HEK293 (cell line): ENCODE measurements at regions not wholly inside any gene's neighbourhood (a gene's known extent, or its start where the extent isn't known, plus 50 kb on each side); places are given as distances from the start of the nearest gene placed in this dataset.

Experiments
- CTCF ChIA-PET: fragments of 350-600 bp; formaldehyde crosslinking; extraction: SDS; loops from one replicate; lab custom pipeline; 2021; ENCODE audit warnings: antibody characterized with exemption; lab: Yijun Ruan, JAX
- POLR2A ChIA-PET: fragments of 300-600 bp; formaldehyde crosslinking; extraction: SDS; loops from one replicate; lab custom pipeline; 2020; ENCODE audit warnings: antibody characterized with exemption, inconsistent platforms; lab: Yijun Ruan, JAX
- H3K27ac ChIP-seq: fragments of 200-500 bp; sonication (Bioruptor generic); 2 replicates; pipeline ENCODE4 v1.5.1; 2014; ENCODE audit warnings: low read depth, low read length, control low read depth, inconsistent platforms; ENCODE audit errors: extremely low read depth
- H3K36me3 ChIP-seq, 2 experiments: fragments of 200-500 bp in 1 of 2; sonication (Bioruptor generic) in 1 of 2; 1 replicate in 1 of 2; 2 replicates in 1 of 2; pipeline ENCODE4 v1.5.1; 2014 to 2017; ENCODE audit warnings: inconsistent platforms in 2 of 2, low read length in 2 of 2; ENCODE audit not compliant: control insufficient read depth in 2 of 2, insufficient read depth in 1 of 2
- H3K4me1 ChIP-seq: fragments of 200-500 bp; sonication (Bioruptor generic); 2 replicates; pipeline ENCODE4 v1.5.1; 2014; ENCODE audit warnings: mild to moderate bottlenecking, low read length, inconsistent platforms; ENCODE audit not compliant: control insufficient read depth, insufficient read depth
- H3K4me3 ChIP-seq: 2 replicates; pipeline ENCODE4 v1.5.1; 2011; ENCODE audit warnings: low read depth, mild to moderate bottlenecking, control low read depth, low read length, moderate library complexity
- H3K9me3 ChIP-seq: fragments of 200-500 bp; sonication (Bioruptor generic); 2 replicates; pipeline ENCODE4 v1.5.1; 2014; ENCODE audit warnings: low read depth, low read length, inconsistent platforms; ENCODE audit not compliant: control insufficient read depth, insufficient read depth
- KLF1 ChIP-seq: fragments of 450-650 bp; formaldehyde crosslinking; IDR thresholded peaks from 2 replicates; pipeline ENCODE4 v1.5.1; 2016; ENCODE audit warnings: missing biosample characterization, missing genetic modification characterization
- PRDM10 ChIP-seq: fragments of 450-650 bp; formaldehyde crosslinking; IDR thresholded peaks from 2 replicates; pipeline ENCODE4 v1.5.1; 2016; ENCODE audit warnings: missing biosample characterization, missing genetic modification characterization
- REPIN1 ChIP-seq: fragments of 450-650 bp; formaldehyde crosslinking; IDR thresholded peaks from 2 replicates; pipeline ENCODE4 v1.5.1; 2017; ENCODE audit warnings: missing biosample characterization, missing genetic modification characterization, low read depth
- TCF7L2 ChIP-seq: IDR thresholded peaks from 2 replicates; pipeline ENCODE4 v1.6.1; 2011; ENCODE audit warnings: low read depth, mild to moderate bottlenecking, inconsistent platforms, low read length, moderate library complexity, borderline replicate concordance
- ZNF114 ChIP-seq: fragments of 450-650 bp; formaldehyde crosslinking; IDR thresholded peaks from 2 replicates; pipeline ENCODE4 v1.5.0; 2017; ENCODE audit warnings: missing biosample characterization, missing genetic modification characterization
- ZNF169 ChIP-seq: fragments of 450-650 bp; formaldehyde crosslinking; IDR thresholded peaks from 2 replicates; pipeline ENCODE4 v1.5.1; 2016; ENCODE audit warnings: missing biosample characterization, missing genetic modification characterization
- ZNF2 ChIP-seq: fragments of 450-650 bp; formaldehyde crosslinking; IDR thresholded peaks from 2 replicates; pipeline ENCODE4 v1.5.1; 2016; ENCODE audit warnings: missing biosample characterization, missing genetic modification characterization
- ZNF324 ChIP-seq: fragments of 450-650 bp; formaldehyde crosslinking; IDR thresholded peaks from 2 replicates; pipeline ENCODE4 v1.5.1; 2016; ENCODE audit warnings: missing biosample characterization, missing genetic modification characterization
- ZNF335 ChIP-seq: fragments of 450-650 bp; formaldehyde crosslinking; conservative IDR thresholded peaks from 2 replicates; pipeline ENCODE4 v1.5.1; 2016; ENCODE audit warnings: missing biosample characterization, missing genetic modification characterization
- ZNF350 ChIP-seq: fragments of 450-650 bp; formaldehyde crosslinking; IDR thresholded peaks from 2 replicates; pipeline ENCODE4 v1.5.0; 2017; ENCODE audit warnings: missing biosample characterization, mild to moderate bottlenecking, missing genetic modification characterization
- ZNF394 ChIP-seq: fragments of 450-650 bp; formaldehyde crosslinking; IDR thresholded peaks from 2 replicates; pipeline ENCODE4 v1.5.1; 2016; ENCODE audit warnings: missing biosample characterization, missing genetic modification characterization, mild to moderate bottlenecking, moderate library complexity, borderline replicate concordance
- ZNF48 ChIP-seq: fragments of 450-650 bp; formaldehyde crosslinking; IDR thresholded peaks from 2 replicates; pipeline ENCODE4 v1.5.1; 2016; ENCODE audit warnings: missing biosample characterization, missing genetic modification characterization
- ZNF513 ChIP-seq: fragments of 450-650 bp; IDR thresholded peaks from 2 replicates; pipeline ENCODE4 v1.5.1; 2018; ENCODE audit warnings: missing biosample characterization, missing genetic modification characterization
- ZNF596 ChIP-seq: fragments of 450-650 bp; IDR thresholded peaks from 2 replicates; pipeline ENCODE4 v1.5.0; 2018; ENCODE audit warnings: missing biosample characterization, mild to moderate bottlenecking, missing genetic modification characterization, moderate library complexity
- ZNF629 ChIP-seq: fragments of 450-650 bp; formaldehyde crosslinking; IDR thresholded peaks from 2 replicates; pipeline ENCODE4 v1.5.1; 2017; ENCODE audit warnings: missing biosample characterization, missing genetic modification characterization
- ZNF677 ChIP-seq: fragments of 450-650 bp; IDR thresholded peaks from 2 replicates; pipeline ENCODE4 v1.5.0; 2018; ENCODE audit warnings: missing biosample characterization, mild to moderate bottlenecking, missing genetic modification characterization, moderate library complexity
- ZNF776 ChIP-seq: fragments of 450-650 bp; formaldehyde crosslinking; IDR thresholded peaks from 2 replicates; pipeline ENCODE4 v1.5.0; 2017; ENCODE audit warnings: missing biosample characterization, missing genetic modification characterization, borderline replicate concordance
- ZNF777 ChIP-seq: fragments of 450-650 bp; formaldehyde crosslinking; IDR thresholded peaks from 2 replicates; pipeline ENCODE4 v1.5.1; 2017; ENCODE audit warnings: missing biosample characterization, missing genetic modification characterization, borderline replicate concordance
- ZNF791 ChIP-seq: fragments of 450-650 bp; formaldehyde crosslinking; IDR thresholded peaks from 2 replicates; pipeline ENCODE4 v1.5.1; 2016; ENCODE audit warnings: missing biosample characterization, missing genetic modification characterization
- ZNF843 ChIP-seq: fragments of 450-650 bp; formaldehyde crosslinking; IDR thresholded peaks from 2 replicates; pipeline ENCODE4 v1.5.1; 2016; ENCODE audit warnings: missing biosample characterization, missing genetic modification characterization
- ZSCAN23 ChIP-seq: fragments of 450-650 bp; formaldehyde crosslinking; IDR thresholded peaks from 2 replicates; pipeline ENCODE4 v1.5.1; 2016; ENCODE audit warnings: missing biosample characterization, missing genetic modification characterization
- TF ChIP-seq, protein P1 (sequence below): IDR thresholded peaks from 2 replicates; pipeline ENCODE4 v1.6.1; 2011; ENCODE audit warnings: mild to moderate bottlenecking, low read depth, low read length, borderline replicate concordance
- TF ChIP-seq, protein P2 (sequence below): fragments of 450-650 bp; formaldehyde crosslinking; IDR thresholded peaks from 2 replicates; pipeline ENCODE4 v1.5.1; 2017; ENCODE audit warnings: missing biosample characterization, missing genetic modification characterization
- TF ChIP-seq, protein P3 (sequence below): fragments of 450-650 bp; formaldehyde crosslinking; IDR thresholded peaks from 2 replicates; pipeline ENCODE4 v1.5.1; 2016; ENCODE audit warnings: missing biosample characterization, missing genetic modification characterization
- TF ChIP-seq, protein P4 (sequence below): fragments of 450-650 bp; formaldehyde crosslinking; optimal IDR thresholded peaks from 2 replicates; pipeline ENCODE3; 2016; ENCODE audit warnings: missing biosample characterization, mild to moderate bottlenecking, missing genetic modification characterization

GRCh38 chr2:210816769-210817168, 260.4 kb downstream of the CPS1 start:
- TF ChIP-seq, protein P1, sequence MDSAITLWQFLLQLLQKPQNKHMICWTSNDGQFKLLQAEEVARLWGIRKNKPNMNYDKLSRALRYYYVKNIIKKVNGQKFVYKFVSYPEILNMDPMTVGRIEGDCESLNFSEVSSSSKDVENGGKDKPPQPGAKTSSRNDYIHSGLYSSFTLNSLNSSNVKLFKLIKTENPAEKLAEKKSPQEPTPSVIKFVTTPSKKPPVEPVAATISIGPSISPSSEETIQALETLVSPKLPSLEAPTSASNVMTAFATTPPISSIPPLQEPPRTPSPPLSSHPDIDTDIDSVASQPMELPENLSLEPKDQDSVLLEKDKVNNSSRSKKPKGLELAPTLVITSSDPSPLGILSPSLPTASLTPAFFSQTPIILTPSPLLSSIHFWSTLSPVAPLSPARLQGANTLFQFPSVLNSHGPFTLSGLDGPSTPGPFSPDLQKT, result no peak
- no peak for TF ChIP-seq ZNF776
- TF ChIP-seq, protein P2, sequence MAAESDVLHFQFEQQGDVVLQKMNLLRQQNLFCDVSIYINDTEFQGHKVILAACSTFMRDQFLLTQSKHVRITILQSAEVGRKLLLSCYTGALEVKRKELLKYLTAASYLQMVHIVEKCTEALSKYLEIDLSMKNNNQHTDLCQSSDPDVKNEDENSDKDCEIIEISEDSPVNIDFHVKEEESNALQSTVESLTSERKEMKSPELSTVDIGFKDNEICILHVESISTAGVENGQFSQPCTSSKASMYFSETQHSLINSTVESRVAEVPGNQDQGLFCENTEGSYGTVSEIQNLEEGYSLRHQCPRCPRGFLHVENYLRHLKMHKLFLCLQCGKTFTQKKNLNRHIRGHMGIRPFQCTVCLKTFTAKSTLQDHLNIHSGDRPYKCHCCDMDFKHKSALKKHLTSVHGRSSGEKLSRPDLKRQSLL (tag by site-specific recombination), result no peak
- TF ChIP-seq ZNF324 (tag by site-specific recombination), result no peak
- no peak for TF ChIP-seq ZNF596
- TF ChIP-seq ZNF394 (tag by site-specific recombination), result no peak
- TF ChIP-seq, protein P3, sequence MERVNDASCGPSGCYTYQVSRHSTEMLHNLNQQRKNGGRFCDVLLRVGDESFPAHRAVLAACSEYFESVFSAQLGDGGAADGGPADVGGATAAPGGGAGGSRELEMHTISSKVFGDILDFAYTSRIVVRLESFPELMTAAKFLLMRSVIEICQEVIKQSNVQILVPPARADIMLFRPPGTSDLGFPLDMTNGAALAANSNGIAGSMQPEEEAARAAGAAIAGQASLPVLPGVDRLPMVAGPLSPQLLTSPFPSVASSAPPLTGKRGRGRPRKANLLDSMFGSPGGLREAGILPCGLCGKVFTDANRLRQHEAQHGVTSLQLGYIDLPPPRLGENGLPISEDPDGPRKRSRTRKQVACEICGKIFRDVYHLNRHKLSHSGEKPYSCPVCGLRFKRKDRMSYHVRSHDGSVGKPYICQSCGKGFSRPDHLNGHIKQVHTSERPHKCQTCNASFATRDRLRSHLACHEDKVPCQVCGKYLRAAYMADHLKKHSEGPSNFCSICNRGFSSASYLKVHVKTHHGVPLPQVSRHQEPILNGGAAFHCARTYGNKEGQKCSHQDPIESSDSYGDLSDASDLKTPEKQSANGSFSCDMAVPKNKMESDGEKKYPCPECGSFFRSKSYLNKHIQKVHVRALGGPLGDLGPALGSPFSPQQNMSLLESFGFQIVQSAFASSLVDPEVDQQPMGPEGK (tag by site-specific recombination), result no peak
- TF ChIP-seq PRDM10 (tag by site-specific recombination), result no peak
- no peak for TF ChIP-seq REPIN1 (tag by site-specific recombination)
- TF ChIP-seq ZNF677 (tag by site-specific recombination), result no peak
- TF ChIP-seq ZNF629, result no peak
- TF ChIP-seq ZSCAN23 (tag by site-specific recombination), result no peak
- TF ChIP-seq ZNF169 (tag by site-specific recombination), result no peak
- TF ChIP-seq KLF1 (tag by site-specific recombination), result no peak
- TF ChIP-seq TCF7L2, result no peak
- no peak for TF ChIP-seq ZNF2 (tag by site-specific recombination)
- no peak for TF ChIP-seq ZNF335 (tag by site-specific recombination)
- POLR2A ChIA-PET, result no interaction called here
- CTCF ChIA-PET, result no interaction called here

DNA sequence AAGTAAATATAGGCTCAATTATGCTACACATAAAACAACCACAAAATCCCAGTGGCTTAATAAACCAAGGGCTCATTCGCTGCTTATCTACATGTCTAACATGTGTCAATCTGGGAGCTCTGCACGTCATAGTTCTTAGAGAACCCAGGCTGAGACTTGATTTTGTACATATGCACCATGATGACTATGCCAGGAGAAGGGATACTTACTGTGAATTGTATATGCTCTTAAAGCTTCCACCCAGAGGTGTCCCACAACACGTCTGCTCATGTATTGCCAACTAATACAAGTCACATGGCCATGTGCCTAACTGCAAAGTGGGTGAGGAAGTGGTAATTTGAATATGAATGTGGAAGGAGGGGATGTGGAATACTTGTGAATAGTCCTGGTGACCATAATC, 262.1 kb downstream of the CPS1 start:
- Histone ChIP-seq H3K27ac (no peak overlapping the region), H3K4me3 (no peak overlapping the region), H3K9me3 (no peaks in the 10 kb centered on the region), H3K4me1 (no peaks in the 10 kb centered on the region), H3K36me3 (no peaks in the 10 kb centered on the region)
- POLR2A ChIA-PET, result no interaction called here
- CTCF ChIA-PET, result no interaction called here
- TF ChIP-seq ZNF513 (tag by site-specific recombination) (no peak), ZNF791 (tag by site-specific recombination) (no peak), ZNF350 (no peak), ZNF114 (tag by site-specific recombination) (no peak), ZNF48 (tag by site-specific recombination) (no peak), ZNF777 (tag by site-specific recombination) (no peak), ZNF843 (no peak)
- TF ChIP-seq, protein P4, sequence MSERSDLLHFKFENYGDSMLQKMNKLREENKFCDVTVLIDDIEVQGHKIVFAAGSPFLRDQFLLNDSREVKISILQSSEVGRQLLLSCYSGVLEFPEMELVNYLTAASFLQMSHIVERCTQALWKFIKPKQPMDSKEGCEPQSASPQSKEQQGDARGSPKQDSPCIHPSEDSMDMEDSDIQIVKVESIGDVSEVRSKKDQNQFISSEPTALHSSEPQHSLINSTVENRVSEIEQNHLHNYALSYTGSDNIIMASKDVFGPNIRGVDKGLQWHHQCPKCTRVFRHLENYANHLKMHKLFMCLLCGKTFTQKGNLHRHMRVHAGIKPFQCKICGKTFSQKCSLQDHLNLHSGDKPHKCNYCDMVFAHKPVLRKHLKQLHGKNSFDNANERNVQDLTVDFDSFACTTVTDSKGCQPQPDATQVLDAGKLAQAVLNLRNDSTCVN (tag by site-specific recombination), result no peak

More at GRCh38 chr2:210816769-210817168, 260.4 kb downstream of the CPS1 start:
- Histone ChIP-seq H3K4me1 (no peaks in the 10 kb centered on the region), H3K27ac (no peak overlapping the region), H3K9me3 (no peaks in the 10 kb centered on the region), H3K36me3 (no peaks in the 10 kb centered on the region), H3K4me3 (no peak overlapping the region)
